ENCODE measurements at regions not wholly inside any gene's neighbourhood (a gene's known extent, or its start where the extent isn't known, plus 50 kb on each side); places are given as distances from the start of the nearest gene placed in this dataset.

GRCh38 chr16:27687605-27688004 lies 137.7 kb downstream of the KATNIP start:
- TF ChIP-seq CTCF (IDR thresholded peaks at IDR 0.05) = no peak
- no peak overlapping the region for H3K4me3 Mint-ChIP-seq (ENCODE audit: unreplicated experiment)
- H3K27ac Mint-ChIP-seq (ENCODE audit: unreplicated experiment) = no peak overlapping the region
- H3K27me3 Mint-ChIP-seq (ENCODE audit: unreplicated experiment) = no peaks in the 10 kb centered on the region
- no peak for DNase-seq (ENCODE audit: extremely low spot score, unreplicated experiment)
- no peaks in the 10 kb centered on the region for H3K9me3 Mint-ChIP-seq (ENCODE audit: unreplicated experiment)
- H3K4me1 Mint-ChIP-seq (ENCODE audit: unreplicated experiment) = peaks cover 12% of the 10 kb centered on the region
- H3K36me3 Mint-ChIP-seq (ENCODE audit: unreplicated experiment) = peaks cover 5% of the 10 kb centered on the region

GRCh38 chr16:27689711-27690110 lies 139.8 kb downstream of the KATNIP start:
- H3K9me3 Mint-ChIP-seq (ENCODE audit: unreplicated experiment) = no peaks in the 10 kb centered on the region
- H3K4me3 Mint-ChIP-seq (ENCODE audit: unreplicated experiment) = no peak overlapping the region
- DNase-seq (ENCODE audit: extremely low spot score, unreplicated experiment) = no peak
- no peak overlapping the region for H3K27ac Mint-ChIP-seq (ENCODE audit: unreplicated experiment)
- H3K4me1 Mint-ChIP-seq (ENCODE audit: unreplicated experiment) = peaks cover 12% of the 10 kb centered on the region
- TF ChIP-seq CTCF (IDR thresholded peaks at IDR 0.05) = no peak
- no peaks in the 10 kb centered on the region for H3K27me3 Mint-ChIP-seq (ENCODE audit: unreplicated experiment)
- H3K36me3 Mint-ChIP-seq (ENCODE audit: unreplicated experiment) = peaks cover 7% of the 10 kb centered on the region

GRCh38 chr16:27690608-27691007 lies 140.7 kb downstream of the KATNIP start:
- Mint-ChIP-seq H3K4me1 (ENCODE audit: unreplicated experiment) (peaks cover 6% of the 10 kb centered on the region), H3K27me3 (ENCODE audit: unreplicated experiment) (no peaks in the 10 kb centered on the region), H3K9me3 (ENCODE audit: unreplicated experiment) (no peaks in the 10 kb centered on the region), H3K36me3 (ENCODE audit: unreplicated experiment) (peaks cover 7% of the 10 kb centered on the region), H3K4me3 (ENCODE audit: unreplicated experiment) (no peak overlapping the region), H3K27ac (ENCODE audit: unreplicated experiment) (no peak overlapping the region)
- TF ChIP-seq CTCF (IDR thresholded peaks at IDR 0.05) = peak; percentile 46
- DNase-seq (ENCODE audit: extremely low spot score, unreplicated experiment) = no peak

GRCh38 chr16:27691721-27692120 lies 141.8 kb downstream of the KATNIP start:
- H3K27ac Mint-ChIP-seq (ENCODE audit: unreplicated experiment) = no peak overlapping the region
- H3K27me3 Mint-ChIP-seq (ENCODE audit: unreplicated experiment) = no peaks in the 10 kb centered on the region
- TF ChIP-seq CTCF (IDR thresholded peaks at IDR 0.05) = no peak
- DNase-seq (ENCODE audit: extremely low spot score, unreplicated experiment) = no peak
- no peaks in the 10 kb centered on the region for H3K4me1 Mint-ChIP-seq (ENCODE audit: unreplicated experiment)
- H3K36me3 Mint-ChIP-seq (ENCODE audit: unreplicated experiment) = peaks cover 7% of the 10 kb centered on the region
- peaks cover 3% of the 10 kb centered on the region for H3K9me3 Mint-ChIP-seq (ENCODE audit: unreplicated experiment)
- no peak overlapping the region for H3K4me3 Mint-ChIP-seq (ENCODE audit: unreplicated experiment)

- no peak for TF ChIP-seq CTCF (IDR thresholded peaks at IDR 0.05)
These were observed 142.6 kb downstream of the KATNIP start for GRCh38 chr16:27692576-27692975.

More at GRCh38 chr16:27692576-27692975, 142.6 kb downstream of the KATNIP start:
- Mint-ChIP-seq H3K9me3 (ENCODE audit: unreplicated experiment) (peaks cover 3% of the 10 kb centered on the region), H3K36me3 (ENCODE audit: unreplicated experiment) (peaks cover 7% of the 10 kb centered on the region), H3K4me1 (ENCODE audit: unreplicated experiment) (no peaks in the 10 kb centered on the region), H3K27ac (ENCODE audit: unreplicated experiment) (no peak overlapping the region), H3K4me3 (ENCODE audit: unreplicated experiment) (no peak overlapping the region), H3K27me3 (ENCODE audit: unreplicated experiment) (no peaks in the 10 kb centered on the region)
- no peak for DNase-seq (ENCODE audit: extremely low spot score, unreplicated experiment)

Measured in osteocyte (in vitro differentiated cells).